H1 (cell line): ENCODE measurements at regions not wholly inside any gene's neighbourhood (a gene's known extent, or its start where the extent isn't known, plus 50 kb on each side); places are given as distances from the start of the nearest gene placed in this dataset.

Source experiments
- CTCF ChIA-PET: fragments of 300-600 bp; sonication (Branson Sonifier 250); formaldehyde crosslinking; loops from one replicate; lab custom pipeline; 2021; ENCODE audit not compliant: partially characterized antibody; lab: Charles Lee
- POLR2A ChIA-PET: fragments of 300-600 bp; sonication (Branson Sonifier 250); formaldehyde crosslinking; loops from one replicate; lab custom pipeline; 2021; ENCODE audit warnings: inconsistent platforms; ENCODE audit not compliant: partially characterized antibody; lab: Charles Lee
- DNase-seq, 2 experiments: peaks; one replicate each; pipeline versions ENCODE4 v3.0.0 to v3.0.0-alpha.2; 2010 to 2022; ENCODE audit warnings: low spot score in 2 of 2, low read depth in 1 of 2, mixed read lengths in 1 of 2
- FAIRE-seq: peaks from 2 replicates; lab custom pipeline; 2011; peaks lifted over from hg19 to GRCh38; lab: Jason Lieb, UNC
- H2AFZ ChIP-seq: 2 replicates; pipeline ENCODE4 v1.8.1; 2012; ENCODE audit warnings: low read length, inconsistent platforms
- H2AK5ac ChIP-seq: 2 replicates; pipeline ENCODE4 v1.6.1; 2013; ENCODE audit warnings: low read depth, low read length
- H2BK120ac ChIP-seq: replicated peaks from 2 replicates; pipeline ENCODE3; 2013; ENCODE audit warnings: low read depth, low read length, inconsistent platforms
- H2BK12ac ChIP-seq: 2 replicates; pipeline ENCODE4 v1.6.1; 2013; ENCODE audit warnings: low read depth, low read length
- H2BK15ac ChIP-seq: 2 replicates; pipeline ENCODE4 v1.6.1; 2013; ENCODE audit warnings: low read length
- H2BK20ac ChIP-seq: 2 replicates; pipeline ENCODE4 v1.6.1; 2013; ENCODE audit warnings: low read length
- H2BK5ac ChIP-seq: 2 replicates; pipeline ENCODE4 v1.6.1; 2013; ENCODE audit warnings: low read depth, low read length
- H3K14ac ChIP-seq: 2 replicates; pipeline ENCODE4 v1.6.1; 2013; ENCODE audit warnings: inconsistent platforms; ENCODE audit not compliant: insufficient read length
- H3K18ac ChIP-seq: 2 replicates; pipeline ENCODE4 v1.6.1; 2013; ENCODE audit warnings: low read length; ENCODE audit errors: extremely low read depth
- H3K23ac ChIP-seq: 2 replicates; pipeline ENCODE4 v1.6.1; 2013; ENCODE audit warnings: inconsistent platforms; ENCODE audit not compliant: insufficient read length
- H3K23me2 ChIP-seq: 2 replicates; pipeline ENCODE4 v1.6.1; 2013; ENCODE audit warnings: low read depth, low read length
- H3K27ac ChIP-seq: 2 replicates; pipeline ENCODE4 v1.6.1; 2011; ENCODE audit warnings: low read depth, low read length, inconsistent platforms
- H3K27me3 ChIP-seq, 4 experiments: replicated peaks in 1 of 4; 1 replicate in 1 of 4; 2 replicates in 3 of 4; pipeline versions ENCODE4 v1.6.1 to v1.8.1; 2011 to 2013; ENCODE audit warnings: low read length in 3 of 4, mild to moderate bottlenecking in 3 of 4, inconsistent platforms in 2 of 4, mixed read lengths in 2 of 4, moderate library complexity in 1 of 4; ENCODE audit not compliant: control insufficient read depth in 3 of 4, insufficient read depth in 3 of 4; ENCODE audit errors: extremely low read depth in 1 of 4
- H3K36me3 ChIP-seq, 4 experiments: 2 replicates each; pipeline versions ENCODE4 v1.6.1 to v1.8.1; 2011 to 2013; ENCODE audit warnings: mild to moderate bottlenecking in 4 of 4, low read length in 3 of 4, moderate library complexity in 2 of 4, control low read depth in 1 of 4, inconsistent platforms in 1 of 4; ENCODE audit not compliant: insufficient read depth in 4 of 4, control insufficient read depth in 2 of 4
- H3K4ac ChIP-seq: replicated peaks from 2 replicates; pipeline ENCODE3; 2013; ENCODE audit warnings: low read length, low read depth, mixed read lengths, inconsistent platforms; ENCODE audit not compliant: insufficient read length
- H3K4me1 ChIP-seq, 4 experiments: replicated peaks in 1 of 4; 1 replicate in 1 of 4; 2 replicates in 3 of 4; pipeline versions ENCODE4 v1.6.1 to v1.8.1; 2011 to 2013; ENCODE audit warnings: low read length in 3 of 4, inconsistent platforms in 2 of 4, mixed read lengths in 1 of 4; ENCODE audit not compliant: insufficient read depth in 4 of 4, control insufficient read depth in 3 of 4
- H3K4me2 ChIP-seq, 2 experiments: 2 replicates each; pipeline versions ENCODE4 v1.6.1 to v1.8.1; 2011 to 2013; ENCODE audit warnings: low read depth in 2 of 2, low read length in 2 of 2, control low read depth in 1 of 2, inconsistent platforms in 1 of 2, mild to moderate bottlenecking in 1 of 2; ENCODE audit not compliant: insufficient read depth in 1 of 2
- H3K4me3 ChIP-seq, 4 experiments: fragments of 200-600, 300-600 bp in 1 of 4; sonication (generic), shearing (Covaris generic), sonication (Bioruptor Twin) in 1 of 4; 2 replicates each; pipeline versions ENCODE4 v1.5.1 to v1.8.1; 2011 to 2016; ENCODE audit warnings: low read length in 4 of 4, low read depth in 3 of 4, control low read depth in 2 of 4, inconsistent platforms in 2 of 4, mild to moderate bottlenecking in 2 of 4, mixed read lengths in 1 of 4, moderate library complexity in 1 of 4; ENCODE audit not compliant: insufficient read depth in 2 of 4; ENCODE audit errors: extremely low read depth in 1 of 4
- H3K56ac ChIP-seq: replicated peaks from 2 replicates; pipeline ENCODE3; 2013; ENCODE audit warnings: low read depth, mild to moderate bottlenecking, mixed read lengths, low read length, inconsistent platforms; ENCODE audit not compliant: insufficient read length
- H3K79me1 ChIP-seq: 2 replicates; pipeline ENCODE4 v1.6.1; 2013; ENCODE audit warnings: low read depth, low read length, control low read depth
- H3K79me2 ChIP-seq, 2 experiments: 2 replicates each; pipeline versions ENCODE4 v1.6.1 to v1.8.1; 2012 to 2013; ENCODE audit warnings: low read length in 2 of 2, mild to moderate bottlenecking in 2 of 2, inconsistent platforms in 1 of 2; ENCODE audit not compliant: insufficient read depth in 2 of 2, control insufficient read depth in 1 of 2
- H3K9ac ChIP-seq, 4 experiments: replicated peaks in 1 of 4; 1 replicate in 1 of 4; 2 replicates in 3 of 4; pipeline versions ENCODE4 v1.6.1 to v1.8.1; 2011 to 2013; ENCODE audit warnings: low read depth in 3 of 4, low read length in 3 of 4, control low read depth in 2 of 4, mild to moderate bottlenecking in 2 of 4, moderate library complexity in 2 of 4, inconsistent platforms in 1 of 4; ENCODE audit errors: extremely low read depth in 1 of 4
- H3K9me3 ChIP-seq, 2 experiments: 2 replicates each; pipeline versions ENCODE4 v1.6.1 to v1.8.1; 2012 to 2013; ENCODE audit warnings: mild to moderate bottlenecking in 2 of 2, moderate library complexity in 2 of 2, control low read depth in 1 of 2, inconsistent platforms in 1 of 2, low read depth in 1 of 2, low read length in 1 of 2, mixed read lengths in 1 of 2; ENCODE audit not compliant: insufficient read depth in 2 of 2
- H4K20me1 ChIP-seq, 2 experiments: replicated peaks in 1 of 2; 2 replicates each; pipeline versions ENCODE3 to v1.8.1; 2011 to 2013; ENCODE audit warnings: inconsistent platforms in 2 of 2, low read length in 2 of 2, mild to moderate bottlenecking in 1 of 2; ENCODE audit not compliant: insufficient read depth in 2 of 2, control insufficient read depth in 1 of 2
- H4K5ac ChIP-seq: 2 replicates; pipeline ENCODE4 v1.6.1; 2013; ENCODE audit warnings: low read length, low read depth, mixed read lengths, inconsistent platforms; ENCODE audit not compliant: insufficient read length
- H4K8ac ChIP-seq: 2 replicates; pipeline ENCODE4 v1.8.0; 2013; ENCODE audit warnings: mild to moderate bottlenecking, moderate library complexity, low read length, inconsistent platforms; ENCODE audit not compliant: insufficient read depth; ENCODE audit errors: extremely low read depth
- H4K91ac ChIP-seq: replicated peaks from 2 replicates; pipeline ENCODE3; 2013; ENCODE audit warnings: low read length, mixed read lengths, inconsistent platforms; ENCODE audit not compliant: insufficient read length
- CHD1 ChIP-seq: IDR thresholded peaks from 2 replicates; pipeline ENCODE4 v1.6.1; 2012; ENCODE audit warnings: low read depth, low read length, improper control_type of control experiment
- RFX5 ChIP-seq: IDR thresholded peaks from 2 replicates; pipeline ENCODE4 v1.6.1; 2011; ENCODE audit warnings: low read depth, low read length, improper control_type of control experiment, borderline replicate concordance
- SP1 ChIP-seq: IDR thresholded peaks from 2 replicates; pipeline ENCODE4 v1.6.1; 2011; ENCODE audit warnings: low read depth, low read length
- TEAD4 ChIP-seq: IDR thresholded peaks from 2 replicates; pipeline ENCODE4 v1.6.1; 2012; ENCODE audit warnings: low read depth, low read length, inconsistent platforms, mixed read lengths
- WGBS, 2 experiments: shearing (Covaris generic) in 1 of 2; methylation state at CpG; one replicate each; pipeline versions ENCODE4 v1.1.6 to v1.1.7; 2013 to 2015; ENCODE audit warnings: low lambda C conversion rate in 2 of 2, mixed read lengths in 2 of 2, inconsistent platforms in 1 of 2, low coverage in 1 of 2, missing lambda C conversion rate in 1 of 2; ENCODE audit not compliant: insufficient replicate concordance in 2 of 2, insufficient coverage in 1 of 2, insufficient read length in 1 of 2; ENCODE audit errors: extremely low coverage in 1 of 2, missing lambda C conversion rate in 1 of 2; 5-methylcytosine and 5-hydroxymethylcytosine counted together
- TF ChIP-seq, protein P1 (sequence below), 3 experiments: IDR thresholded peaks; 1 replicate in 2 of 3; 2 replicates in 1 of 3; pipeline versions ENCODE4 v1.5.1 to v1.6.1; 2011; ENCODE audit warnings: low read length in 3 of 3, mild to moderate bottlenecking in 3 of 3, inconsistent platforms in 2 of 3, low read depth in 1 of 3, moderate library complexity in 1 of 3; ENCODE audit not compliant: insufficient read depth in 1 of 3; ENCODE audit errors: control extremely low read depth in 1 of 3

DNA sequence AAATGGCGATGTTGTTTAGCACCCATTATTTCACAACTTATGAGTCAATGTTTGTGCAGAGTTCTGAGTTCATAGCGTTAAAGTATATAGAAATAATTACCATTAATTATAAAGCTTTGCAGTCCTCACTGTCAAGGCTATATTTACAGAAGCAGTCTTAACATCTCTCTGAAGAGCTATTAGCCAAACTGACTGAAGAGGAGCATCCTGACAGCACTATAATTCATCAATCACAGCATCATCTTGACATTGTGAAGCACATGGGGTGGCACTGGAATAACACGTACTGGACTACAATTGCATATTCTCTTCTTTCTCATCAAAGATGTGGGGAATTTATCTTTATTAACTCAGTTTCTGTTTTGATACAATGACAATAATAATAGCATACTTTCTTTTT is 260.6 kb upstream of the MME start:
- DNase-seq: no peak
- no peak overlapping the region for H2BK120ac ChIP-seq
- H3K4ac ChIP-seq: no peak overlapping the region
- no peaks in the 10 kb centered on the region for H3K9me3 ChIP-seq
- H2BK20ac ChIP-seq: no peak overlapping the region
- H3K27me3 ChIP-seq: no peaks in the 10 kb centered on the region
- H2AFZ ChIP-seq: no peak overlapping the region
- no peaks in the 10 kb centered on the region for H4K20me1 ChIP-seq
- no peak overlapping the region for H4K5ac ChIP-seq
- POLR2A ChIA-PET: no interaction called here
- no peak overlapping the region for H4K91ac ChIP-seq
- H3K79me1 ChIP-seq: no peaks in the 10 kb centered on the region
- H4K8ac ChIP-seq: no peak overlapping the region
- H3K23ac ChIP-seq: no peak overlapping the region
- no peak for FAIRE-seq
- TF ChIP-seq RFX5 (no peak), CHD1 (no peak), SP1 (no peak), TEAD4 (no peak)
- TF ChIP-seq, protein P1, sequence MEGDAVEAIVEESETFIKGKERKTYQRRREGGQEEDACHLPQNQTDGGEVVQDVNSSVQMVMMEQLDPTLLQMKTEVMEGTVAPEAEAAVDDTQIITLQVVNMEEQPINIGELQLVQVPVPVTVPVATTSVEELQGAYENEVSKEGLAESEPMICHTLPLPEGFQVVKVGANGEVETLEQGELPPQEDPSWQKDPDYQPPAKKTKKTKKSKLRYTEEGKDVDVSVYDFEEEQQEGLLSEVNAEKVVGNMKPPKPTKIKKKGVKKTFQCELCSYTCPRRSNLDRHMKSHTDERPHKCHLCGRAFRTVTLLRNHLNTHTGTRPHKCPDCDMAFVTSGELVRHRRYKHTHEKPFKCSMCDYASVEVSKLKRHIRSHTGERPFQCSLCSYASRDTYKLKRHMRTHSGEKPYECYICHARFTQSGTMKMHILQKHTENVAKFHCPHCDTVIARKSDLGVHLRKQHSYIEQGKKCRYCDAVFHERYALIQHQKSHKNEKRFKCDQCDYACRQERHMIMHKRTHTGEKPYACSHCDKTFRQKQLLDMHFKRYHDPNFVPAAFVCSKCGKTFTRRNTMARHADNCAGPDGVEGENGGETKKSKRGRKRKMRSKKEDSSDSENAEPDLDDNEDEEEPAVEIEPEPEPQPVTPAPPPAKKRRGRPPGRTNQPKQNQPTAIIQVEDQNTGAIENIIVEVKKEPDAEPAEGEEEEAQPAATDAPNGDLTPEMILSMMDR (IDR thresholded peaks at IDR 0.05; ENCODE audit: control extremely low read depth in 1 of 3, insufficient read depth in 1 of 3, low read depth in 1 of 3, low read length in 3 of 3): no peak
- H3K4me2 ChIP-seq: no peak overlapping the region
- no peak overlapping the region for H3K14ac ChIP-seq
- no peak overlapping the region for H2BK15ac ChIP-seq
- H3K23me2 ChIP-seq: no peaks in the 10 kb centered on the region
- no peak overlapping the region for H2AK5ac ChIP-seq
- no peak overlapping the region for H3K18ac ChIP-seq
- H3K27ac ChIP-seq: no peak overlapping the region
- H3K36me3 ChIP-seq: no peaks in the 10 kb centered on the region
- no peak overlapping the region for H3K56ac ChIP-seq
- H3K4me3 ChIP-seq: no peak overlapping the region
- H3K9ac ChIP-seq: no peak overlapping the region
- WGBS, 2 experiments: 93% methylated on average over 3 of the region's 3 CpGs; no CpG with 5 or more reads in 1 of the 2 experiments
- no peak overlapping the region for H2BK12ac ChIP-seq
- CTCF ChIA-PET: no interaction called here
- H3K4me1 ChIP-seq: no peaks in the 10 kb centered on the region
- no peak overlapping the region for H2BK5ac ChIP-seq
- no peaks in the 10 kb centered on the region for H3K79me2 ChIP-seq
